SK-N-SH treated with all-trans-retinoic acid at 6 μM for 48 hours (cell line): ENCODE measurements at regions not wholly inside any gene's neighbourhood (a gene's known extent, or its start where the extent isn't known, plus 50 kb on each side); places are given as distances from the start of the nearest gene placed in this dataset.

Source experiments
- BACH2 ChIP-seq: fragments of 250-450 bp; sonication (Bioruptor Pico); IDR thresholded peaks from 2 replicates; pipeline ENCODE4 v1.9.0; 2021; ENCODE audit warnings: mild to moderate bottlenecking, borderline replicate concordance
- CREB5 ChIP-seq: fragments of 250-450 bp; sonication (Bioruptor Pico); IDR thresholded peaks from 2 replicates; pipeline ENCODE4 v1.5.1; 2020; ENCODE audit warnings: low read depth, mild to moderate bottlenecking, moderate library complexity
- CSRNP3 ChIP-seq: fragments of 250-450 bp; sonication (Bioruptor Pico); IDR thresholded peaks from 2 replicates; pipeline ENCODE4 v1.5.1; 2021; ENCODE audit warnings: mild to moderate bottlenecking, moderate library complexity
- ESRRG ChIP-seq: fragments of 250-450 bp; sonication (Bioruptor Pico); IDR thresholded peaks from 2 replicates; pipeline ENCODE4 v1.6.1; 2021; ENCODE audit warnings: mild to moderate bottlenecking
- GLIS3 ChIP-seq: fragments of 250-450 bp; sonication (Bioruptor Pico); IDR thresholded peaks from 2 replicates; pipeline ENCODE4 v1.5.0; 2020; ENCODE audit warnings: mild to moderate bottlenecking, moderate library complexity
- ISL1 ChIP-seq: fragments of 250-450 bp; sonication (Bioruptor Pico); IDR thresholded peaks from 2 replicates; pipeline ENCODE4 v2.1.2; 2022; ENCODE audit warnings: mild to moderate bottlenecking, moderate library complexity
- OSR1 ChIP-seq: fragments of 250-450 bp; sonication (Bioruptor Pico); IDR thresholded peaks from 2 replicates; pipeline ENCODE4 v1.8.0; 2022; ENCODE audit warnings: moderate library complexity, mild to moderate bottlenecking, inconsistent platforms
- PATZ1 ChIP-seq: fragments of 250-450 bp; sonication (Bioruptor Pico); IDR thresholded peaks from 2 replicates; pipeline ENCODE4 v1.8.0; 2020; ENCODE audit warnings: mild to moderate bottlenecking, moderate library complexity, borderline replicate concordance
- PPARA ChIP-seq: fragments of 250-450 bp; sonication (Bioruptor Pico); IDR thresholded peaks from 2 replicates; pipeline ENCODE4 v1.5.0; 2020; ENCODE audit warnings: mild to moderate bottlenecking, borderline replicate concordance
- RARB ChIP-seq: fragments of 250-450 bp; sonication (Bioruptor Pico); IDR thresholded peaks from 2 replicates; pipeline ENCODE4 v1.8.0; 2021; ENCODE audit warnings: mild to moderate bottlenecking, moderate library complexity
- SNAI2 ChIP-seq: fragments of 250-450 bp; sonication (Bioruptor Pico); IDR thresholded peaks from 2 replicates; pipeline ENCODE4 v1.5.0; 2020; ENCODE audit warnings: mild to moderate bottlenecking, moderate library complexity
- ZC3H10 ChIP-seq: fragments of 250-450 bp; sonication (Bioruptor Pico); IDR thresholded peaks from 2 replicates; pipeline ENCODE4 v1.5.1; 2021; ENCODE audit warnings: mild to moderate bottlenecking, moderate library complexity
- ZFP30 ChIP-seq: fragments of 450-650 bp; formaldehyde crosslinking; IDR thresholded peaks from 2 replicates; pipeline ENCODE4 v1.5.0; 2022; ENCODE audit warnings: mild to moderate bottlenecking, moderate library complexity
- ZNF565 ChIP-seq: fragments of 450-650 bp; formaldehyde crosslinking; conservative IDR thresholded peaks from 2 replicates; pipeline ENCODE4 v1.5.0; 2020; ENCODE audit warnings: low read depth, mild to moderate bottlenecking, moderate library complexity

GRCh38 chr9:107869111-107869510 lies 379.5 kb upstream of the KLF4 start:
- TF ChIP-seq PATZ1 (CRISPR knock-in tag) (no peak), ZC3H10 (no peak), BACH2 (CRISPR knock-in tag) (no peak), SNAI2 (CRISPR knock-in tag) (no peak), ISL1 (CRISPR knock-in tag) (no peak), ZNF565 (CRISPR knock-in tag) (no peak), ESRRG (CRISPR knock-in tag) (no peak), RARB (no peak), CSRNP3 (CRISPR knock-in tag) (no peak), ZFP30 (CRISPR knock-in tag) (no peak), PPARA (CRISPR knock-in tag) (no peak), GLIS3 (CRISPR knock-in tag) (no peak), OSR1 (no peak), CREB5 (CRISPR knock-in tag) (no peak)
